GM13976 (cell line): ENCODE measurements at regions not wholly inside any gene's neighbourhood (a gene's known extent, or its start where the extent isn't known, plus 50 kb on each side); places are given as distances from the start of the nearest gene placed in this dataset.

ENCODE experiments used
- DNase-seq: peaks from one replicate; pipeline ENCODE4 v3.0.0; 2012; ENCODE audit warnings: low spot score
- CTCF ChIP-seq: IDR thresholded peaks from 2 replicates; pipeline ENCODE4 v1.5.1; 2012; ENCODE audit warnings: borderline replicate concordance, mild to moderate bottlenecking; ENCODE audit not compliant: insufficient read depth; ENCODE audit errors: extremely low read depth, missing control alignments, control extremely low read depth
- in situ Hi-C: fragments of 300-500 bp; cut with MboI; formaldehyde crosslinking; loops from one replicate; pipeline ENCODE4 v1.12.0; 2022; ENCODE audit warnings: low sequenced_read_pairs, mixed read lengths, inconsistent platforms; ENCODE audit not compliant: unreplicated experiment

GRCh38 chr1:78755986-78756385 lies 106.4 kb downstream of the IFI44 start:
- no peak for DNase-seq
- in situ Hi-C loops: no loop called here
- no peak for TF ChIP-seq CTCF

DNA sequence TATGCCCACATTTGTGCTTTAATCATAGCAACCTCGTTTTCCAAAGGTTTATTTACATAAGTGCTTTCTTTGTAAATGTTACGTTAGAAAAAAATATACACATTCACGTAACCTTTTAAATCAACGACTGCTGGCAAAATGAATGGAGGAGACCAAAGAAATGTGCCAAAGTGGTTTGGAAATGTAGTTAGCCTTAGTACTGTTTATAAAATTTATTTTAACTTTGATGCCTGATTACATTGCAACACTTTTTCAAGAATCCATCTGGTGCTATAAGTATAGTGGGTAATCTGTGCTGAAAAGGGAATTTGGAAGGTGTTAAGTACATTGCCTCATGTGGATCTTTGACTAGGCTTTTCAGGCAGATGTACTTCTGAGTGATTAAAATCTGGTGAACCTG lies 108.9 kb downstream of the IFI44 start:
- TF ChIP-seq CTCF: no peak
- in situ Hi-C loops: no loop called here
- DNase-seq: no peak

GRCh38 chr1:78759881-78760280 lies 110.2 kb downstream of the IFI44 start:
- no peak for TF ChIP-seq CTCF
- in situ Hi-C loops: no loop called here
- no peak for DNase-seq

DNA sequence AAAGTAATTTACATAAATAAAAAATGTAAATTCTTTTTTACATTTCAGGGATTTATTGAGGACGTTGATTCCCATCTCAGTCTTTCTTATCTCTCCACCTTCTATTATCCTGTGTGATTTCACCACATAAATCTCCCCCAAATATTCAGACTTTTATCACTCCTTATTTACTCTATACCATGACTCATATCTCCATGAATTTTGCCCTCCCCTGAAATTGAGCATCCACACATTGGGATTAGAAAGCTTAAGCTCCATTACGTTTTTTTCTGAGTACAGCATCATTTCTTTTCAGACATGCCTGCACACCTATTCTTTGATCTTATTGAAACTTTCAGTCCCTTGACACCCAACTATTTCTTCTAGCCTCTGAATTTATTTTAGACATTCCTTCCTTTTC lies 111.2 kb downstream of the IFI44 start:
- DNase-seq: no peak
- TF ChIP-seq CTCF: no peak
- in situ Hi-C loops: no loop called here

GRCh38 chr1:78762113-78762512 lies 112.5 kb downstream of the IFI44 start:
- in situ Hi-C loops: no loop called here
- TF ChIP-seq CTCF: no peak
- DNase-seq: no peak

DNA sequence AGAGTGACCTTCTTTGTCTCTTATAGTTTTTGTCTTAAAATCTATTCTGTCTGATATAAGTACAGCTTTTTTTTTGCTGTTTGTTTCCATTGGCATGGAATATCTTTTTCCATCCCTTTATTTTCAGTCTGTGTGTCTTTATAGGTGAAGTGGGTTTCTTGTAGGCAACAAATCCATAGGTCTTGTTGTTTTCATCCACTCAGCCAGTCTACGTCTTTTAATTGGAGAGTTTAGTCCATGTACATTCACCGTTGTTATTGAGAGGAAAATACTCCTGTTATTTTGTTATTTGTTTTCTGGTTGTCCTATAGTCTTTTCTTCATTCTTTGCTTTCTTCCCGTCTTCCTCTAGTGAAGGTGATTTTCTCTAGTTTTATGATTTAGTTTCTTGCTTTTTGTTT lies 115.9 kb downstream of the IFI44 start:
- TF ChIP-seq CTCF: no peak
- in situ Hi-C loops: no loop called here
- no peak for DNase-seq

DNA sequence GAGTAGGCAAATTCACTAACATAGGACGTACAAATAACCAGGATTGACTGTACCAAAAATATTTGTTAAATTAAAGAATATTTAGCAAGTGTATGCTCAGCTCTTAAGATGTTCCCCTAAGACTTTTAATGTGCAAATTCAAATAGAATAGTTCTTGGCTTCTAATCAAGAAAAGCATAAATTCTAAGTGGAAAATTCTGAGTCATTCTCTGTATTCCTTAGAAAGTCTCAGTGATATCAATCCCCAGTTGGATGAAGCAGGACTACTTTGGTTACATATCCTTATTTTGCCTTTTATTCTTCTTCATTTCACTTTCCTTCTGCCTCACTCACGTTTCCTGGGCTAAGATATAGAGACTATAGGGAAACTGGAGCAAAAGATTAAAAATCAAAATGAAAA lies 130.2 kb downstream of the IFI44 start:
- no peak for TF ChIP-seq CTCF
- in situ Hi-C loops: no loop called here
- DNase-seq: no peak
